Psoas muscle (tissue), 7 donors: ENCODE measurements at regions not wholly inside any gene's neighbourhood (a gene's known extent, or its start where the extent isn't known, plus 50 kb on each side); places are given as distances from the start of the nearest gene placed in this dataset.

Experiments used
- ATAC-seq, 4 donors: fragments of 200-7000 bp; cut with Tn5 transposase; one replicate each; pipeline ENCODE4 v1.9.1; 2020; ENCODE audit warnings: moderate library complexity in 3 of 4, mild to moderate bottlenecking in 2 of 4
- DNase-seq, 2 donors: peaks; one replicate each; pipeline ENCODE4 v3.0.0-alpha.2; 2020
- H3K27ac ChIP-seq: fragments of 200-600 bp; one replicate; pipeline ENCODE4 v1.8.0; 2022
- H3K27me3 ChIP-seq, 3 donors: fragments of 200-600 bp in 1 of 3; one replicate each; pipeline versions ENCODE4 v1.6.1 to v1.8.0; 2013 to 2022; ENCODE audit warnings: low read length in 2 of 3, mild to moderate bottlenecking in 2 of 3, moderate library complexity in 1 of 3; ENCODE audit not compliant: insufficient read depth in 3 of 3
- H3K36me3 ChIP-seq, 2 donors: fragments of 200-600 bp in 1 of 2; one replicate each; pipeline versions ENCODE4 v1.6.1 to v1.8.0; 2013 to 2022; ENCODE audit warnings: low read depth in 1 of 2, mild to moderate bottlenecking in 1 of 2, moderate library complexity in 1 of 2; ENCODE audit not compliant: insufficient read depth in 1 of 2
- H3K4me1 ChIP-seq: fragments of 200-600 bp; one replicate; pipeline ENCODE4 v1.8.0; 2022
- H3K4me3 ChIP-seq: fragments of 200-600 bp; one replicate; pipeline ENCODE4 v1.8.0; 2022; ENCODE audit warnings: mild to moderate bottlenecking
- H3K9me3 ChIP-seq: fragments of 200-600 bp; one replicate; pipeline ENCODE4 v1.8.0; 2022
- CTCF ChIP-seq: fragments of 200-600 bp; IDR thresholded peaks from one replicate; pipeline ENCODE4 v1.8.0; 2022; ENCODE audit warnings: antibody characterized with exemption
- WGBS, 3 donors: extraction: QIAGEN DNeasy Blood & Tissue Kit; methylation state at CpG; one replicate each; pipeline versions ENCODE4 v1.1.6 to v1.1.7; 2013; 5-methylcytosine and 5-hydroxymethylcytosine counted together
- intact Hi-C, 2 donors: fragments of 100-400 bp; cut with DNase I; formaldehyde crosslinking; loops; one replicate each; pipeline versions ENCODE4 v1.11.0 to v1.14.2; 2022
- donor health status: healthy with polysubstance abuse.
- donor health status: DM: no; HTN: no; CAD: no; lungs with moderate emphysema.
- donor health status: Bipolar disorder and iron deficiency.
- donor health status: healthy.
- donor health status: DM: yes; HTN: yes; CAD: no.
- donor health status: DM: no; HTN: no; CAD: no.
- donor health status: DM: yes; HTN: yes; CAD: no.

- ATAC-seq, result no peak
- Histone ChIP-seq H3K27ac (no peak overlapping the region), H3K27me3 (no peaks in the 10 kb centered on the region), H3K4me3 (no peak overlapping the region), H3K4me1 (no peaks in the 10 kb centered on the region), H3K9me3 (peaks cover 3% of the 10 kb centered on the region), H3K36me3 (no peaks in the 10 kb centered on the region)
- no peak for DNase-seq
- intact Hi-C loops, result no loop called here
- 70 to 74% (median 72%) methylated on average over 8 of the region's 8 CpGs for WGBS, 3 donors
- no peak for TF ChIP-seq CTCF
Observed at GRCh38 chr18:77647472-77647871, 397.8 kb downstream of the GALR1 start.

- ATAC-seq (no peak), DNase-seq (no peak)
- Histone ChIP-seq H3K4me3 (no peak overlapping the region), H3K27me3 (no peaks in the 10 kb centered on the region), H3K27ac (no peak overlapping the region), H3K9me3 (peaks cover 3% of the 10 kb centered on the region), H3K4me1 (no peaks in the 10 kb centered on the region), H3K36me3 (no peaks in the 10 kb centered on the region)
- 59 to 67% (median 64%) methylated on average over 7 of the region's 7 CpGs for WGBS, 3 donors
- TF ChIP-seq CTCF, result no peak
- intact Hi-C loops, result no loop called here
Observed at GRCh38 chr18:77648411-77648810, 398.8 kb downstream of the GALR1 start.

- no peaks in the 10 kb centered on the region for H3K27me3 ChIP-seq
- intact Hi-C loops, result loop anchor here in 1 of 2 donors (5.0 kb wide), 1 partner anchor 849 kb away; no protein-coding TSS in a partner anchor
- DNase-seq (peak; percentile 73 to 85), ATAC-seq (peak; percentile 48 to 71 (median 63))
- no peaks in the 10 kb centered on the region for H3K36me3 ChIP-seq
- no peak overlapping the region for H3K4me3 ChIP-seq
- TF ChIP-seq CTCF, result peak; percentile 74
- no peak overlapping the region for H3K27ac ChIP-seq
- H3K9me3 ChIP-seq, result no peaks in the 10 kb centered on the region
- no peaks in the 10 kb centered on the region for H3K4me1 ChIP-seq
- WGBS, 3 donors, result 3 to 4% (median 4%) methylated on average over 28 of the region's 28 CpGs
Observed at GRCh38 chr18:77650799-77651385, 401.2 kb downstream of the GALR1 start.

GRCh38 chr18:77651441-77651840 is 401.8 kb downstream of the GALR1 start:
- Histone ChIP-seq H3K27ac (no peak overlapping the region), H3K4me1 (no peaks in the 10 kb centered on the region), H3K4me3 (no peak overlapping the region), H3K27me3 (no peaks in the 10 kb centered on the region), H3K36me3 (no peaks in the 10 kb centered on the region), H3K9me3 (no peaks in the 10 kb centered on the region)
- WGBS, 3 donors, result 70 to 83% (median 78%) methylated on average over 13 of the region's 13 CpGs
- no peak for ATAC-seq
- TF ChIP-seq CTCF, result no peak
- intact Hi-C loops, result loop anchor here in 1 of 2 donors (5.0 kb wide), 1 partner anchor 849 kb away; no protein-coding TSS in a partner anchor
- no peak for DNase-seq

- Histone ChIP-seq H3K9me3 (no peaks in the 10 kb centered on the region), H3K36me3 (no peaks in the 10 kb centered on the region), H3K4me1 (no peaks in the 10 kb centered on the region), H3K27ac (no peak overlapping the region), H3K4me3 (no peak overlapping the region), H3K27me3 (no peaks in the 10 kb centered on the region)
- intact Hi-C loops, result loop anchor here in 1 of 2 donors (5.0 kb wide), 1 partner anchor 851 kb away; no protein-coding TSS in a partner anchor
- DNase-seq, result no peak
- WGBS, 3 donors, result 89 to 93% (median 89%) methylated on average over 12 of the region's 12 CpGs
- no peak for ATAC-seq
- TF ChIP-seq CTCF, result no peak
Observed at GRCh38 chr18:77653792-77654191, 404.1 kb downstream of the GALR1 start.
